Left renal cortex interstitium (tissue), 4 donors: ENCODE measurements at regions not wholly inside any gene's neighbourhood (a gene's known extent, or its start where the extent isn't known, plus 50 kb on each side); places are given as distances from the start of the nearest gene placed in this dataset.

Source experiments
- DNase-seq, 4 donors: peaks; one replicate each; pipeline ENCODE4 v3.0.0-alpha.2; 2013; ENCODE audit warnings: low read depth in 4 of 4, low spot score in 2 of 4, missing footprints in 1 of 4

DNA sequence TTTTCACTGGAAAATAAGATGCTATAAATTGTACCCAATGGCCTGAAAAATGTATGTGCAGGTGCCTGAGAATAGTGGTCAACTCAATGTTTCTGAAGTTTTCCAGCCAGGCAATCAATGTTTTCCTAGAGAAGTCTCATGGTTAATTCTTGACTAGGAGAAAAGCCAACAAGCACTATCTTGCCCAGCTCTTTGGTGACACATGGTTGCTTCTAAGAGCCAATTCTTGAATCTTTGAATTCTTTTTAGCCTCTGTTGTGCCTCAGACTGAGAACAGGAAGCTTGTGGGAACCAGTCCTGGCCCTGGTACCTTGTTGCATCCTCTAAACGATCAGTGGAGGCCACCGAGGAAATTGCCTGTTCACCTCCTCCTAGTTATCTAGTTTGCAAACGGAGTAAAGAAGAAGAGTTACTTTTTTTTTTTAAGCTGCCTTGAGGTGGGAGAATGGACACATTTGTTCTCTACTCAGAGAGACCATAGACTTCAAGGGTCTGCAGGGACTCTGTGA lies 144.0 kb upstream of the MKLN1 start:
- no peak for DNase-seq

GRCh38 chr7:131186816-131187215 lies 140.9 kb upstream of the MKLN1 start:
- DNase-seq: no peak

- DNase-seq: no peak
Observed at GRCh38 chr7:131188367-131189339, 139.0 kb upstream of the MKLN1 start.

- DNase-seq: no peak
Observed at GRCh38 chr7:131189488-131189887, 138.2 kb upstream of the MKLN1 start.

GRCh38 chr7:131190146-131190545 lies 137.5 kb upstream of the MKLN1 start:
- DNase-seq: no peak

- DNase-seq: no peak
Observed at GRCh38 chr7:131190581-131190980, 137.1 kb upstream of the MKLN1 start.

DNA sequence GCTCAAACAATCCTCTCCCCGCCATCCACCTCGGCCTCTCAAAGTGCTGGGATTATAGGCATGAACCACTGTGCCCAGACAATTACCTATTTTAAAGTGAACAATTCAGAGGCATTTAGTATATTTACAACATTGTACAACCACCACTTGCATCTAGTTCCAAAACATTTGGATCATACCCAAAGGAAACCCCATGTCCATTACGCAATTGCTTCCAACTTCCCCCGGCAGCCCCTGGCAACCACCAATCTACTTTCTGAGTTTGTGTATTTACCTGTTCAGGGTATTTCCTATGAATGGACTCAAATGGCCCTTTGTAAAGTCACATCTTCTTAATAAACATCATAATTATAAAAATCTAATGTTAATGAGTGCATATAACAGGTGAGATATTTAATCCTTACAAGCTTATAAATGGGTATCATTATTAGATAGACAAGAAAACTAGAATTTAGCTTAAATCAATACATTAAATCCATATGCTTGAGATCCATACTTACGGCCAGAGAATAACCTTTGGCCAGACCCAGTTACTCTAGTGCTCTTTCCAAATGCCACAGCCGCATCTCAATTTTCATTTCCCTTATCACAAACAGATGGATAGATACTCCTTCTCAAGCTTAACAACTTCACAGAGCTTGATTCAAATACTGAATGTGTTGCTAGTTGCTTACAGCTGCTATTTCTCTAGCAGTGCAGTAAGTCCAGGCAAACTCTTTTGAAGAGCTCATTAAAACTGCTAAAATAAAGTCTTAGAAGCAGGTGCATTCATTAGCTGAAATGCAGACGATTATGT lies 133.4 kb upstream of the MKLN1 start:
- no peak for DNase-seq

DNA sequence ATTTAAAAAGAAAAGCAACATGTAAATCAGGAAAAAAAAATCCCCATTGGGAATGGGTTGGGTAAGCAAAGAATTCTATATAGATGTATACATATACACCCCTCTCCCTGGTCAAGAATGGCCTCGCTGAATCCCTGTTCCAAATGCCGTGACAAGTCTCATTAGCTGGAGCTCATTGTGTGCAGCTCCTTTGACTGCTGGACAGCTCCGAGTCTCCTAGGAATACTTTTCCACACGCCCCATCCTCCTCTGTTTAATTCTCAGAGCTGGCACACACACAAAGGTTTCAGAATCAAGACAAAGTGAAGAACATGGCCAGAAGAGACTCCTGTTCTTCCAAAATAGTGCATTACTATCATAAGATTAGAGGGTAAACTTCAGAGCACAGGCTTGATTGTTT lies 130.9 kb upstream of the MKLN1 start:
- DNase-seq: peak in 3 of 4 donors; percentile 11 to 40 (median 21)

DNA sequence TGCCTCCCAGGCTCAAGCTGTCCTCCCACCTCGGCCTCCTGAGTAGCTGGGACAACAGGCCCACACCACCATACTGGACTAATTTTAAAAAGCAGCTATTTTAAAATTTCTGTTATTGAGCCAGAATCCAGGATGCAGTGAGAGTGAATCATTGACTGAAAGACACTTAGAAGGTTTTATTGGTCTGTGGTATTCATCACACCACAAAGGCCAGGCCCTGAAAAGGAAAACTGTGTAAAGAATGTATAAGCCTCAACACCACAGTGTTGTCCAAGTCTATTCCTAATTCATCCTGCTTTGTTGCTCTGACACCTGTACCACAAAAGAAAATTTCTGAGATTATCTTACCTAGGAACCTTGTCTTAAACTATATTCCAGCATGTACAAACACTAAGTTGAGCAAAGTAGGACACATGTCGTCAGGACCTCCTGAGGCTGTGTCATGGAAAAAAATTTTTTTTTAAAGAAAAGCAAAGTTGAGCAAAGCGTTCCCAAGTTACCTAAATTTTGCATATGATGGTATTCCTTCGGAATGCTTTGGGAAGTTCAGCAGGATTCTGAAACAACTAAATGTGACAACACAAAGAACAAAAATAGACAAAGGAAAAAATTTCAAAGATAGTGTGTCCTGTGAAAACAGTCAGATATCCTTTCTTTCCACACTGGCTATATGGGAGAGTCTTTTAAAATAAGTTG lies 129.6 kb upstream of the MKLN1 start:
- DNase-seq: no peak

DNA sequence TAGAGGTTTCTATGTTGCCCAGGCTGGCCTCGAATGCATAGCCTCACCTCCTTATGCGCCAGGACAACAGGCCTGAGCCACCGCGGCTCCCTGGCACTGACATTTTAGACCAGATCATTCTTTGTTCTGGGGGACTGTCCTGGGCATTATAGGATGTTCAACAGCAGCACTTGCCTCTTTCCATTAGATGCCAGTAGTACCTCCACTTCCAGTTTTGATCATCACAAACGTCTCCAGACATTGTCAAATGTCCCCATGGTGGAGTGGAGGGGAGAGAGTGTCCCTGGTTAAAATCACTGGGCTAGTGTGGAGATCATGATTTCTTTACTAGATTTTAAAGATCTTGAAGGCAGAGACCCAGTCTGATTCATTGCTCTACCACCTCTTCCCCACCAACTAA lies 125.2 kb upstream of the MKLN1 start:
- no peak for DNase-seq

GRCh38 chr7:131203291-131203976 lies 124.2 kb upstream of the MKLN1 start:
- DNase-seq: no peak

DNA sequence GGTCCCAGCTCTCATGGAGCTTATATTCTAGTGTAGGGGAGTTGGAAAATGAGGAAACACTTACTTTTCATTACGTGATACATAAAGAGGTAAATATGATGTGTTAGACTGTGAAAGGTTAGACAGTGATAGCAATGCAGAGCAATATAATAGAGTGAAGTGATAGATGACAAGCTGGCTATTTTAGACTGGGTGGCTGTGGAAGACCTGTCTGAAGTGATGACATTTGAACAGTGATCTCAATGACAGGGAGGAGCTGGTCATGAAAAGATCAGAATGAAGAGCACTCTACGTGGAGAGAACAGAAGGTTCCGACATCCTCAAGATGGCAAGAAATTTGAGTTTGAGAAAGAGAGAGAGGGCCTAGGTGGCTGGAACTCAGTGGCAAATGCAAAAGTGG lies 118.9 kb upstream of the MKLN1 start:
- DNase-seq: no peak

DNA sequence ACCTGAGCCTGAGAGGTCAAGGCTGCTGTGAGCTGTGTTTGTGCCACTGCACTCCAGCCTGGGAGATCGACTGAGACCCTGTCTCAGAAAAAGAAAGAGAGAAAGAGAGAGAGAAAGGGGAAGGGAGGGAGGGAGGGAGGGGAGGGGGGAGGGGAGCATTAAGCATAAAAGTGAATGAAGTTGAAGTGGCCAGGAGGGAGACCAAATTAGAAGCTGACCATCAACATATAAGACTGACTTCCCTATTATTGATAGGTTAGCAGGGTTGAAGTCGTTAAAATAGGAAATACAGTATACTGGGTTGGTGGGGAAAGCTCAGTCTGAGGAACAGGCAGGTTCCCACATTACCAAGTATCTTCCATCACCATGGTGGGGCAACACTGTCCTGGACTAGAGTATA lies 117.1 kb upstream of the MKLN1 start:
- DNase-seq: no peak

GRCh38 chr7:131211500-131211899 lies 116.2 kb upstream of the MKLN1 start:
- DNase-seq: no peak

GRCh38 chr7:131212114-131212513 lies 115.6 kb upstream of the MKLN1 start:
- no peak for DNase-seq

DNA sequence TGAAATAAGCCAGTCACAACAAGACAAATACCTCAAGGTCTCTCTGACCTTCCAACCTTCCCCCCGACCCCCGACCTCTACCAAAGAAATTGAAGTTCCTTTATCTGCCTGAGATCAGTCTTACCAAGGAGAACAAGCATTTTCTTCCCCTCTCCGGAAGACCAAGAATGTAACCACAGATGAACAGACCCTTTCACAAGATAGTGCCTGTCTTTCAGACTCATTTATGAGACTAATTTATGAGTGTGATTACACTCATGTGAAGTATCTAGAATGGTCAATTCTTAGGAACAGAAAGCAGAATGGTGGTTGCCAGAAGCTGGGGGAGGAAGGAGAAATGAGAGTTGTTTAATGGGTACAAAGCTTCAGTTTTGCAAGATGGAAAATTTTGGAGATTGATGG lies 108.9 kb upstream of the MKLN1 start:
- DNase-seq: no peak

GRCh38 chr7:131219312-131220041 lies 108.2 kb upstream of the MKLN1 start:
- DNase-seq: no peak

DNA sequence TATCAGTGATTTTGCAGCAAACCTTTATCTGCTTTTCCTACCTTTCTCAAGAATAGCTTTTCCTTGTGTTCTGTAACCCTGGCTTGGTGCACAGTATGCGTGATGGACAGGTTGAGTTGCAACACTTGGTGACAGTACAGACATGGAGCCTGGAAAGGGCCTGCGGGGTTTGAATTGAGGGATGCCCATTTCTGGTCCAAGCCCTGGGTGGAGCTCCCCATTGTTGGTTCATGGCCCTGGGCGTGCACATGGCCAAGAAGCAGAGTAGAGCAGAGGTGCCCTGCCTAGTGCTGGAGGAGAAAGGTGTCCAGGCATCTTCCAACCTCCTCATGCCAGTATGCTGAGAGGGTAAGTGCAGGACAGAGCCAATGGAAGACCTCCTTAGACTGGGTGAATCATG lies 106.6 kb upstream of the MKLN1 start:
- no peak for DNase-seq

GRCh38 chr7:131222171-131222570 lies 105.5 kb upstream of the MKLN1 start:
- DNase-seq: no peak

DNA sequence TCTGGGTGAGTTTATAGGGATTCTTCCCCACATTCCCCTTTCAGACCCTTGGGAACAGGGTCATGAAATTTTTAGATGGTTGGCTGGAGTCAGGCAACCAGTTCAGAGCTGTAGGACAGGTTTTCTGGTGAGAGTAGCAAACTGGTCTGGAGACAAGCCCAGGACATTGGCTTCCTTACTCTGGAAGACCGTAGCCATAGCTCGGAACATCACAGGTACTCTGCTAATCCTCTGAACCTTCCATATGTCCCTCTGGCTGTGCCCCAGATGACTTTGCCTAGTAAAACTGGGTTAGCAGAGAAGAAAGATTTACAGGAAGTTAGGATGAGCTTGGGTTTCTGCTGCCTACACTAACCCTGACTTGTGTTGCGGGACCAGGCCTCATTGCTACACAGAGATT lies 104.5 kb upstream of the MKLN1 start:
- DNase-seq: no peak
